Glutamatergic neuron (in vitro differentiated cells): ENCODE measurements at regions not wholly inside any gene's neighbourhood (a gene's known extent, or its start where the extent isn't known, plus 50 kb on each side); places are given as distances from the start of the nearest gene placed in this dataset.
A peak's percentile ranks its signal among the peaks of the same experiment; 100 is the strongest.

Experiments used
- DNase-seq: peaks from one replicate; pipeline ENCODE4 v3.0.0; 2022
- H3K27ac Mint-ChIP-seq: one replicate; pipeline ENCODE4 v1.8.0; 2020; ENCODE audit warnings: mild to moderate bottlenecking, mixed read lengths, inconsistent platforms; ENCODE audit not compliant: unreplicated experiment
- H3K27me3 Mint-ChIP-seq: one replicate; pipeline ENCODE4 v1.8.0; 2020; ENCODE audit warnings: mild to moderate bottlenecking, moderate library complexity, mixed read lengths, inconsistent platforms; ENCODE audit not compliant: unreplicated experiment
- H3K36me3 Mint-ChIP-seq: one replicate; pipeline ENCODE4 v1.8.0; 2020; ENCODE audit warnings: mild to moderate bottlenecking, mixed read lengths, inconsistent platforms; ENCODE audit not compliant: unreplicated experiment
- H3K4me1 Mint-ChIP-seq: one replicate; pipeline ENCODE4 v1.8.0; 2020; ENCODE audit warnings: mild to moderate bottlenecking, low read depth, mixed read lengths, inconsistent platforms; ENCODE audit not compliant: unreplicated experiment
- H3K4me3 Mint-ChIP-seq: one replicate; pipeline ENCODE4 v1.8.0; 2020; ENCODE audit warnings: mild to moderate bottlenecking, mixed read lengths, inconsistent platforms; ENCODE audit not compliant: unreplicated experiment
- H3K9me3 Mint-ChIP-seq: one replicate; pipeline ENCODE4 v1.8.0; 2020; ENCODE audit warnings: mild to moderate bottlenecking, moderate library complexity, mixed read lengths, inconsistent platforms; ENCODE audit not compliant: unreplicated experiment
- TF ChIP-seq, protein P1 (sequence below): fragments of 200-600 bp; sonication (generic); IDR thresholded peaks from one replicate; pipeline ENCODE4 v1.5.0; 2021; ENCODE audit not compliant: partially characterized antibody, unreplicated experiment

DNA sequence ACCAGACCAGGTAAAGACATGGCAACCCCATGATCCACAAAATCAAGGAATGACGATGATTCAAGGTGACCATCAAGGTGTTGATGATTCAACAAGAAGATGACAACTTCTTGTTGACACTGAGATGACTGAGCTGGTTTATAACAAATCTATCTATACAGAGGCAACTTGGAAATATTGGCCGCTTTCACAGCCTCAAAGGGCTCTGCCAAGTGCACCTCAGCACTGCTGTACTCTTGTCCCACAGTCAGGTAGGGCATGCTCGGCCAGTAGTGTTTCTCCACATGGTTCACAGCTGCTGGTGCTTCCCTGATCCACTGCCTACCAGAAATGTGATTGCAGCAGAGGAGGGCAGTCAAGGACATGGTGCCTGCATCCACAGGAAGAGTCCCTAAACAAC is 125.2 kb upstream of the SYT6 start:
- H3K27me3 Mint-ChIP-seq = peaks cover 2% of the 10 kb centered on the region
- no peak overlapping the region for H3K4me3 Mint-ChIP-seq
- H3K27ac Mint-ChIP-seq = no peak overlapping the region
- H3K36me3 Mint-ChIP-seq = no peaks in the 10 kb centered on the region
- TF ChIP-seq, protein P1, sequence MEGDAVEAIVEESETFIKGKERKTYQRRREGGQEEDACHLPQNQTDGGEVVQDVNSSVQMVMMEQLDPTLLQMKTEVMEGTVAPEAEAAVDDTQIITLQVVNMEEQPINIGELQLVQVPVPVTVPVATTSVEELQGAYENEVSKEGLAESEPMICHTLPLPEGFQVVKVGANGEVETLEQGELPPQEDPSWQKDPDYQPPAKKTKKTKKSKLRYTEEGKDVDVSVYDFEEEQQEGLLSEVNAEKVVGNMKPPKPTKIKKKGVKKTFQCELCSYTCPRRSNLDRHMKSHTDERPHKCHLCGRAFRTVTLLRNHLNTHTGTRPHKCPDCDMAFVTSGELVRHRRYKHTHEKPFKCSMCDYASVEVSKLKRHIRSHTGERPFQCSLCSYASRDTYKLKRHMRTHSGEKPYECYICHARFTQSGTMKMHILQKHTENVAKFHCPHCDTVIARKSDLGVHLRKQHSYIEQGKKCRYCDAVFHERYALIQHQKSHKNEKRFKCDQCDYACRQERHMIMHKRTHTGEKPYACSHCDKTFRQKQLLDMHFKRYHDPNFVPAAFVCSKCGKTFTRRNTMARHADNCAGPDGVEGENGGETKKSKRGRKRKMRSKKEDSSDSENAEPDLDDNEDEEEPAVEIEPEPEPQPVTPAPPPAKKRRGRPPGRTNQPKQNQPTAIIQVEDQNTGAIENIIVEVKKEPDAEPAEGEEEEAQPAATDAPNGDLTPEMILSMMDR = no peak
- DNase-seq = no peak
- no peaks in the 10 kb centered on the region for H3K9me3 Mint-ChIP-seq
- H3K4me1 Mint-ChIP-seq = peaks cover 18% of the 10 kb centered on the region

GRCh38 chr1:114278430-114278829 is 124.8 kb upstream of the SYT6 start:
- Mint-ChIP-seq H3K4me1 (peaks cover 18% of the 10 kb centered on the region), H3K4me3 (no peak overlapping the region), H3K9me3 (no peaks in the 10 kb centered on the region), H3K27me3 (peaks cover 2% of the 10 kb centered on the region), H3K36me3 (no peaks in the 10 kb centered on the region), H3K27ac (no peak overlapping the region)
- DNase-seq = no peak
- TF ChIP-seq, protein P1 = no peak

DNA sequence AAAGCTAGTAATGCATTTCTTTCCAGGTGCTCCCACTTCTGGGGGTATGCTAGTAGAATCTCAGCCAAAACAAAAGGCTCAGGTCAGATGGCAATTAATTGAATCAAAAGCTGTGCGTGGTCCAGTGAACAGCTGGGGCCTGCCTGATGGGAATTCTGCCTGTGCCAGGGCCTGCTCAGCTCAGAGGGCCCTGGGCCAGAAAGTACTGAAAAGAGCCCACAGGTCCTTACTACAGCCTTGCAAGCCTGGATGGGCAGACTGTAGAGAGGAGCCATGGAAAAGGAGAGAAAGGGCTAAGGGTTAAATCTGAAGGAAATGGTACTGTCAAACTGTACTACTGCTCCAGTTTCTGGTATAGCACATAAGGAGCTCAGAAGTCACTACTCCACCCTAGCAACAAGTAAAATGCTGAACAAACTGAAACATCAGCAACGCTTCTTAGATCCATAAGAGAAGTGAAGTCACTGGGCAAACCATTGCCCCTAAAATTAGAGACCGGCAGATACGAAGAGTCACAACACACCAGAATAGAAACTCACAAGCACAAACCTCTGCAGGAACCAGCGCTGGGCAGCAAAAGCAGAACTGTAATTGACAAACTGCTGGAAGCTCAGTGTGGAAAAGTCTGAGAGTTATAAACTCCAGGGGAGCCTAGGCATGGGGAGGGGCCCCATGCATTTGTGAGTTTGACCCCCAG is 121.1 kb upstream of the SYT6 start:
- DNase-seq = no peak
- Mint-ChIP-seq H3K36me3 (no peaks in the 10 kb centered on the region), H3K4me3 (no peak overlapping the region), H3K4me1 (peaks cover 20% of the 10 kb centered on the region), H3K27me3 (peaks cover 2% of the 10 kb centered on the region), H3K9me3 (no peaks in the 10 kb centered on the region), H3K27ac (peak overlapping the region; percentile 57)
- TF ChIP-seq, protein P1 = no peak

GRCh38 chr1:114272593-114272992 is 118.9 kb upstream of the SYT6 start:
- Mint-ChIP-seq H3K27ac (no peak overlapping the region), H3K4me1 (peaks cover 20% of the 10 kb centered on the region), H3K36me3 (no peaks in the 10 kb centered on the region), H3K27me3 (peaks cover 2% of the 10 kb centered on the region), H3K4me3 (no peak overlapping the region), H3K9me3 (no peaks in the 10 kb centered on the region)
- DNase-seq = no peak
- TF ChIP-seq, protein P1 = no peak

- H3K36me3 Mint-ChIP-seq = no peaks in the 10 kb centered on the region
- H3K27ac Mint-ChIP-seq = no peak overlapping the region
- DNase-seq = no peak
- no peaks in the 10 kb centered on the region for H3K9me3 Mint-ChIP-seq
- peaks cover 15% of the 10 kb centered on the region for H3K4me1 Mint-ChIP-seq
- no peak overlapping the region for H3K4me3 Mint-ChIP-seq
- peaks cover 2% of the 10 kb centered on the region for H3K27me3 Mint-ChIP-seq
- TF ChIP-seq, protein P1 = no peak
Observed at GRCh38 chr1:114270718-114271117, 117.0 kb upstream of the SYT6 start.
